Esophagus squamous epithelium (tissue), 5 donors: ENCODE measurements at regions not wholly inside any gene's neighbourhood (a gene's known extent, or its start where the extent isn't known, plus 50 kb on each side); places are given as distances from the start of the nearest gene placed in this dataset.

Experiments used
- DNase-seq: peaks from one replicate; lab custom pipeline; 2025; lab: John Stamatoyannopoulos, UW
- H3K27ac ChIP-seq, 4 donors: fragments of 200-600 bp; sonication (generic); one replicate each; pipeline ENCODE4 v1.5.1; 2016 to 2019; ENCODE audit warnings: mild to moderate bottlenecking in 1 of 4
- H3K27me3 ChIP-seq, 4 donors: fragments of 200-600 bp; sonication (generic); 1 replicate in 3 of 4; 2 replicates in 1 of 4; pipeline versions ENCODE4 v1.5.1 to v1.6.0; 2017 to 2021; ENCODE audit warnings: antibody characterized with exemption in 1 of 4
- H3K36me3 ChIP-seq, 3 donors: fragments of 200-600 bp; sonication (generic); one replicate each; pipeline ENCODE4 v1.5.1; 2016 to 2019
- H3K4me1 ChIP-seq, 3 donors: fragments of 200-600 bp; sonication (generic); one replicate each; pipeline ENCODE4 v1.5.1; 2017 to 2019
- H3K4me3 ChIP-seq, 4 donors: fragments of 200-600 bp; sonication (generic); 1 replicate in 3 of 4; 2 replicates in 1 of 4; pipeline ENCODE4 v1.5.1; 2016 to 2019; ENCODE audit warnings: mild to moderate bottlenecking in 2 of 4, moderate library complexity in 1 of 4
- H3K9me3 ChIP-seq, 3 donors: fragments of 200-600 bp; sonication (generic); one replicate each; pipeline ENCODE4 v1.5.1; 2016 to 2019
- CTCF ChIP-seq, 6 experiments: fragments of 450-650 bp in 4 of 6; fragments of 200-600 bp in 2 of 6; sonication (generic) in 2 of 6; IDR thresholded peaks; one replicate each; pipeline ENCODE4 v1.5.1; 2016 to 2019; ENCODE audit warnings: antibody characterized with exemption in 6 of 6, mild to moderate bottlenecking in 4 of 6, moderate library complexity in 4 of 6
- POLR2A ChIP-seq, 4 donors: fragments of 450-650 bp; IDR thresholded peaks; one replicate each; pipeline ENCODE4 v1.6.1; 2017; ENCODE audit warnings: antibody characterized with exemption in 4 of 4, mild to moderate bottlenecking in 4 of 4, moderate library complexity in 3 of 4
- WGBS, 2 donors: methylation state at CpG; one replicate each; pipeline ENCODE4 v1.1.5; 2018; 5-methylcytosine and 5-hydroxymethylcytosine counted together
- intact Hi-C: fragments of 100-400 bp; cut with DNase I; formaldehyde crosslinking; loops from one replicate; pipeline ENCODE4 v1.15.0; 2022
- donor health status: DM: yes; HTN: yes; CAD: no.

DNA sequence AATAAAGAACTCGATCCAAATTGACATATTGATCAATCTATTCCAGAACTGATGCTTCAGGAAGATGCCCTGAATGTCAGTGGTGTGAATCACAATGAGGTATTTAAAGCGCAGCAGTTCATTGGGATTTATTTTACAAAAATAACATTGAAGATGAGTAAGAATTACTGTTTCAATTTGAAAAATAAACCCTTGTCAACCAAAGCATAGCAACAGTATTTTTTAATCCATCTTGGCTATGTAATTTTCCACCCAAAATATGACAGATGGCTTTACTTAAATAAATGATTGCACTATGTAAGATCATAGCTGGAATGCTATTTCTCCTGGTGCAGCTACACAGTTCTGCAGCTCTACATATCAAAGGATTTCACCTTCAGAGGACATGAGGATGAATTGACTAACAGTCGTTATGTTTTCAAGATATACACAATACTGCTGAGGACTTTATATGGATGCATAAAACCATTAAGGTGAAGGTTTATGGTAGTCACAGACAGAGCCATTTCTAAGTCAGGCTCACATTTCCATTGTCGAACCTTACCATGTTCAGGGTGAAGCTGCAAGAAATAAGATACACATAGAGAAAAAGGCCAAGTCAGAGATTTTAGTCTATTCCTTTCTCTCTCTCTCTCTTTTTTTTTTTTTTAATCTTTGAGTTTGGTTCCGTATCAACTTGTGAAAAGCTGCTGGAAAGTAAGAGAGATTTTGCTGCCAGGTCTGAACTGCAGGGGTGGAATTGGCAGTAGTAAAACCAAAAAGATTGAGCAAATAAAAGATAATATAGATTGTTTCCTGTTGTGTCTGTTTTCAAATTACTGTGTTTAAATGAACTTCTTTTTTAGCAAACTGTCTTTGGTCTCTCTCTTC lies 398.0 kb upstream of the CDH20 start:
- H3K4me3 ChIP-seq = no peak overlapping the region
- H3K9me3 ChIP-seq = no peaks in the 10 kb centered on the region
- peaks cover 0 to 9% (median 0%) of the 10 kb centered on the region in 3 donors for H3K4me1 ChIP-seq
- no peak for DNase-seq
- no peaks in the 10 kb centered on the region for H3K27me3 ChIP-seq
- no peak overlapping the region for H3K27ac ChIP-seq
- 32 to 42% methylated on average over 5 of the region's 5 CpGs for WGBS, 2 donors
- H3K36me3 ChIP-seq = no peaks in the 10 kb centered on the region
- TF ChIP-seq POLR2A (IDR thresholded peaks at IDR 0.05) = no peak
- TF ChIP-seq CTCF (IDR thresholded peaks at IDR 0.05) = no peak
- intact Hi-C loops = no loop called here

GRCh38 chr18:60936101-60936500 lies 397.1 kb upstream of the CDH20 start:
- no peaks in the 10 kb centered on the region for H3K9me3 ChIP-seq
- no peak overlapping the region for H3K4me3 ChIP-seq
- intact Hi-C loops = no loop called here
- H3K36me3 ChIP-seq = no peaks in the 10 kb centered on the region
- TF ChIP-seq CTCF (IDR thresholded peaks at IDR 0.05) = no peak
- no peak for TF ChIP-seq POLR2A (IDR thresholded peaks at IDR 0.05)
- no peaks in the 10 kb centered on the region for H3K27me3 ChIP-seq
- no peak overlapping the region for H3K27ac ChIP-seq
- no peak for DNase-seq
- peaks cover 0 to 9% (median 0%) of the 10 kb centered on the region in 3 donors for H3K4me1 ChIP-seq

- H3K4me3 ChIP-seq = no peak overlapping the region
- H3K4me1 ChIP-seq = no peaks in the 10 kb centered on the region
- WGBS, 2 donors = 65 to 79% methylated on average over 6 of the region's 6 CpGs
- H3K27ac ChIP-seq = no peak overlapping the region
- TF ChIP-seq CTCF (IDR thresholded peaks at IDR 0.05) = no peak
- no peak for TF ChIP-seq POLR2A (IDR thresholded peaks at IDR 0.05)
- no peaks in the 10 kb centered on the region for H3K36me3 ChIP-seq
- no peak for DNase-seq
- no peaks in the 10 kb centered on the region for H3K9me3 ChIP-seq
- intact Hi-C loops = no loop called here
- H3K27me3 ChIP-seq = no peaks in the 10 kb centered on the region
Observed at GRCh38 chr18:60943297-60943696, 389.9 kb upstream of the CDH20 start.

DNA sequence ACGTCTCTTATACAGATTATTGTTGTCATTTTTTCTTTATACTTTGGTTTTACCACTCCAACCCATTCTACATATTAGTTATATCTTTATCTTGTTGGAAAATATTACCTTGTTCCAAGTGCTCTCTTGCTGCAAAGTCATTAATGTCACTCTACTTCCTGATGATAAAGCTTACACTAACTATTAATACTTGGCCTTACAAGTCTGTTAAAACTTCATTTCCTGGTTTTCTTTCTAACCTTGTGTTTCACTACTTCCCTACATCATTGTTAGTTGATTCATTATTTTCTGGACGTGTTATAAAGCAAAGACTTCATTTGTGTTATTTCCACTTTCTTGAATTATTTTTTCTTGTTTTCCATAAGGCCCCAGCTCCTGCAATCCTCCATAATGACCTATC lies 382.6 kb upstream of the CDH20 start:
- no peaks in the 10 kb centered on the region for H3K9me3 ChIP-seq
- DNase-seq = no peak
- 54 to 62% methylated on average over 2 of the region's 2 CpGs for WGBS, 2 donors
- intact Hi-C loops = no loop called here
- H3K27ac ChIP-seq = no peak overlapping the region
- H3K4me1 ChIP-seq = no peaks in the 10 kb centered on the region
- TF ChIP-seq CTCF (IDR thresholded peaks at IDR 0.05) (no peak), POLR2A (IDR thresholded peaks at IDR 0.05) (no peak)
- H3K4me3 ChIP-seq = no peak overlapping the region
- H3K27me3 ChIP-seq = no peaks in the 10 kb centered on the region
- no peaks in the 10 kb centered on the region for H3K36me3 ChIP-seq

- intact Hi-C loops = no loop called here
Observed at GRCh38 chr18:60951091-60951490, 382.1 kb upstream of the CDH20 start.

More at GRCh38 chr18:60951091-60951490, 382.1 kb upstream of the CDH20 start:
- no peaks in the 10 kb centered on the region for H3K27me3 ChIP-seq
- no peak overlapping the region for H3K27ac ChIP-seq
- H3K9me3 ChIP-seq = no peaks in the 10 kb centered on the region
- H3K36me3 ChIP-seq = no peaks in the 10 kb centered on the region
- DNase-seq = no peak
- WGBS, 2 donors = 87 to 91% methylated on average over 2 of the region's 2 CpGs
- no peaks in the 10 kb centered on the region for H3K4me1 ChIP-seq
- no peak for TF ChIP-seq POLR2A (IDR thresholded peaks at IDR 0.05)
- no peak for TF ChIP-seq CTCF (IDR thresholded peaks at IDR 0.05)
- H3K4me3 ChIP-seq = no peak overlapping the region
